Testis (tissue), 2 donors: ENCODE measurements at regions not wholly inside any gene's neighbourhood (a gene's known extent, or its start where the extent isn't known, plus 50 kb on each side); places are given as distances from the start of the nearest gene placed in this dataset.

Experiments used
- DNase-seq: peaks from one replicate; pipeline ENCODE4 v3.0.0-alpha.2; 2019
- H3K27ac ChIP-seq, 2 donors: fragments of 200-600 bp; sonication (generic); one replicate each; pipeline ENCODE4 v1.5.1; 2019
- H3K27me3 ChIP-seq: fragments of 200-600 bp; sonication (generic); one replicate; pipeline ENCODE4 v1.5.1; 2019
- H3K36me3 ChIP-seq: fragments of 200-600 bp; sonication (generic); one replicate; pipeline ENCODE4 v1.5.1; 2017; ENCODE audit warnings: low read depth; ENCODE audit errors: missing control alignments
- H3K4me1 ChIP-seq: fragments of 200-600 bp; sonication (generic); one replicate; pipeline ENCODE4 v1.5.1; 2019
- H3K4me3 ChIP-seq, 2 donors: fragments of 200-600 bp; sonication (generic); one replicate each; pipeline ENCODE4 v1.5.1; 2017 to 2019
- H3K9me3 ChIP-seq: fragments of 200-600 bp; sonication (generic); one replicate; pipeline ENCODE4 v1.5.1; 2017
- POLR2A ChIP-seq: fragments of 450-650 bp; IDR thresholded peaks from one replicate; pipeline ENCODE4 v1.6.1; 2017; ENCODE audit warnings: antibody characterized with exemption, mild to moderate bottlenecking, moderate library complexity
- WGBS, 2 donors: methylation state at CpG; one replicate each; pipeline ENCODE4 v1.1.5; 2018; 5-methylcytosine and 5-hydroxymethylcytosine counted together
- intact Hi-C: fragments of 100-400 bp; cut with DNase I; formaldehyde crosslinking; loops from one replicate; pipeline ENCODE4 v1.15.1; 2023; ENCODE audit warnings: low total_unique reads
- TF ChIP-seq, protein P1 (sequence below), 3 experiments: fragments of 450-650 bp in 2 of 3; fragments of 200-600 bp in 1 of 3; sonication (generic) in 1 of 3; IDR thresholded peaks; one replicate each; pipeline ENCODE4 v1.5.1; 2016 to 2019; ENCODE audit warnings: antibody characterized with exemption in 3 of 3, mild to moderate bottlenecking in 2 of 3, moderate library complexity in 1 of 3

DNA sequence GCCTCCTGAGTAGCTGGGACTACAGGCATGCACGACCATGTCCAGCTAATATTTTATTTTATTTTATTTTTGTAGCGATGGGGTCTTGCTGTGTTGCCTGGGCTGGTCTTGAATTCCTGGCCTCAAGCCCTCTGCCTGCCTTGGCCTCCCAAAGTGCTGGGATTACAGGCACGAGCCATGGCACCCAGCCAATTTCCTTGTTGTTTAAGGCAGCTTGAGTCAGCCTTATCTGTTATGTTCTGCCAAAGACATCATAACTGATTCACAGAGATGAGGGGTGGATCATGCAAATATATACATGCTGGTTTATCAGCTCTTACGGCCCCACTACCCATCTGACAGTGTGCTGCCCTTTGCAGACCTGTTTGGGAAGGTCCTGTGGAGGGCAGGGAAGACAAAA is 826.7 kb downstream of the TYW1 start:
- no peaks in the 10 kb centered on the region for H3K36me3 ChIP-seq
- TF ChIP-seq POLR2A: no peak
- TF ChIP-seq, protein P1, sequence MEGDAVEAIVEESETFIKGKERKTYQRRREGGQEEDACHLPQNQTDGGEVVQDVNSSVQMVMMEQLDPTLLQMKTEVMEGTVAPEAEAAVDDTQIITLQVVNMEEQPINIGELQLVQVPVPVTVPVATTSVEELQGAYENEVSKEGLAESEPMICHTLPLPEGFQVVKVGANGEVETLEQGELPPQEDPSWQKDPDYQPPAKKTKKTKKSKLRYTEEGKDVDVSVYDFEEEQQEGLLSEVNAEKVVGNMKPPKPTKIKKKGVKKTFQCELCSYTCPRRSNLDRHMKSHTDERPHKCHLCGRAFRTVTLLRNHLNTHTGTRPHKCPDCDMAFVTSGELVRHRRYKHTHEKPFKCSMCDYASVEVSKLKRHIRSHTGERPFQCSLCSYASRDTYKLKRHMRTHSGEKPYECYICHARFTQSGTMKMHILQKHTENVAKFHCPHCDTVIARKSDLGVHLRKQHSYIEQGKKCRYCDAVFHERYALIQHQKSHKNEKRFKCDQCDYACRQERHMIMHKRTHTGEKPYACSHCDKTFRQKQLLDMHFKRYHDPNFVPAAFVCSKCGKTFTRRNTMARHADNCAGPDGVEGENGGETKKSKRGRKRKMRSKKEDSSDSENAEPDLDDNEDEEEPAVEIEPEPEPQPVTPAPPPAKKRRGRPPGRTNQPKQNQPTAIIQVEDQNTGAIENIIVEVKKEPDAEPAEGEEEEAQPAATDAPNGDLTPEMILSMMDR (IDR thresholded peaks at IDR 0.05): no peak
- no peak overlapping the region for H3K4me3 ChIP-seq
- no peak for DNase-seq
- H3K27me3 ChIP-seq: no peaks in the 10 kb centered on the region
- 64% methylated on average over 4 of the region's 4 CpGs for WGBS, 2 donors
- H3K9me3 ChIP-seq: no peaks in the 10 kb centered on the region
- H3K27ac ChIP-seq: no peak overlapping the region
- no peaks in the 10 kb centered on the region for H3K4me1 ChIP-seq
- intact Hi-C loops: no loop called here

DNA sequence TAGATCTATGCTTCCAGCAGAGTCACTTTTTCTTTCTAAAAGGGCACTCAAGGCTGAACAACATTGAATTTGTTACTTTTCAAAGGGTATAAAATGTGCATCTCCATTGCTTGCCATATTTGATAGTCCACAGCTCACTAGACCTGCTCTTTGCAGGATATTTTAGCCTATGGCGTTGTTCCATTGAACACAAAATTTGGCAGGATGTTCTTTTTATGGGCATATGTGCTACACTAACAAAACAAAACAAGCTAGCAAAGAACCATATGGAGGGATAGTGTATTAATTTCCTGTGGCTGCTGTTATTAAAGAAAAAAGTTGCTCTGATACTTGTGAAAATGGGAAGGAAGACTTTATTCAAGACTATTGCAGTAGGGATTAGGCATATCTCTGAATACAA is 828.7 kb downstream of the TYW1 start:
- Histone ChIP-seq H3K4me3 (no peak overlapping the region), H3K9me3 (no peaks in the 10 kb centered on the region), H3K27me3 (no peaks in the 10 kb centered on the region), H3K36me3 (no peaks in the 10 kb centered on the region), H3K4me1 (no peaks in the 10 kb centered on the region), H3K27ac (no peak overlapping the region)
- intact Hi-C loops: no loop called here
- no peak for TF ChIP-seq POLR2A
- TF ChIP-seq, protein P1 (IDR thresholded peaks at IDR 0.05): no peak
- 77 to 79% methylated on average over 1 of the region's 1 CpG for WGBS, 2 donors
- no peak for DNase-seq

DNA sequence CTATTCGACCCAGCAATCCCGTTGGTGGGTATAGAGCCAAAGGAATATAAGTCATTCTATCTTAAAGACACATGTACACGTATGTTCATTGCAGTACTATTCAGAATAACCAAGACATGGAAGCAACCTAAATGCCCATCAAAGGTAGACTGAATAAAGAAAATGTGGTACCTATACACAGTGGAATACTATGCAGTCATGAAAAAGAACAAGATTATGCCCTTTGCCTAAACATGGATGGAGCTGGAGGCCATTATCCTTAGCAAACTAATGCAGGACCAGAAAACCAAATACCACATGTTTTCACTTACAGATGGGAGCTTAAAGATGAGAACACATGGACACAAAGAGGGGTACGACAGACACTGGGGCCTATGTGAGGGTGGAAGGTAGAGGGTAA is 845.3 kb downstream of the TYW1 start:
- Histone ChIP-seq H3K36me3 (no peaks in the 10 kb centered on the region), H3K4me3 (no peak overlapping the region), H3K27me3 (no peaks in the 10 kb centered on the region), H3K27ac (no peak overlapping the region), H3K4me1 (no peaks in the 10 kb centered on the region), H3K9me3 (no peaks in the 10 kb centered on the region)
- no peak for DNase-seq
- no peak for TF ChIP-seq POLR2A
- TF ChIP-seq, protein P1 (IDR thresholded peaks at IDR 0.05): no peak
- 93 to 97% methylated on average over 4 of the region's 4 CpGs for WGBS, 2 donors
- intact Hi-C loops: no loop called here

DNA sequence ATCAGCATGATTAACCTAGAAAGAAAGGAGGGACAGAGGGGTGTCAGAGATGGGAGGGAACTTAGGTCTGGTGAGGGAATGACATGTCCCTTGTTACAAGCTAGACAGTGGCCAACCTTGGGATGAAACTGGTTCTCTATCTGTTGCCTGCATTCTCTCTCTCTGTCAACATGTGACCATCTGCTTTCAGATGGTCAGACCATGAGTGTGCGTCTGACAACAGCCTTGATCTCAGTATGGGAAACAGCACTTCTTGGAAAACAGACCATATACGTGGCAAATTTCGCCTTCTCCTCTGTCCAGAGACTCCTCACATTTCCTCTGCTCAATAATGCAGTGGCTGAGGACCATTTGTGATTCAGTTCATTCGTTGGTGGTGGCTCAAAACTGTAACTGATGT is 845.9 kb downstream of the TYW1 start:
- no peaks in the 10 kb centered on the region for H3K27me3 ChIP-seq
- H3K4me1 ChIP-seq: no peaks in the 10 kb centered on the region
- DNase-seq: no peak
- whole genome bisulfite sequencing, 2 donors: 69 to 79% methylated on average over 4 of the region's 4 CpGs
- no peaks in the 10 kb centered on the region for H3K36me3 ChIP-seq
- TF ChIP-seq POLR2A: no peak
- TF ChIP-seq, protein P1 (IDR thresholded peaks at IDR 0.05): no peak
- intact Hi-C loops: no loop called here
- H3K9me3 ChIP-seq: no peaks in the 10 kb centered on the region
- no peak overlapping the region for H3K4me3 ChIP-seq
- H3K27ac ChIP-seq: no peak overlapping the region

DNA sequence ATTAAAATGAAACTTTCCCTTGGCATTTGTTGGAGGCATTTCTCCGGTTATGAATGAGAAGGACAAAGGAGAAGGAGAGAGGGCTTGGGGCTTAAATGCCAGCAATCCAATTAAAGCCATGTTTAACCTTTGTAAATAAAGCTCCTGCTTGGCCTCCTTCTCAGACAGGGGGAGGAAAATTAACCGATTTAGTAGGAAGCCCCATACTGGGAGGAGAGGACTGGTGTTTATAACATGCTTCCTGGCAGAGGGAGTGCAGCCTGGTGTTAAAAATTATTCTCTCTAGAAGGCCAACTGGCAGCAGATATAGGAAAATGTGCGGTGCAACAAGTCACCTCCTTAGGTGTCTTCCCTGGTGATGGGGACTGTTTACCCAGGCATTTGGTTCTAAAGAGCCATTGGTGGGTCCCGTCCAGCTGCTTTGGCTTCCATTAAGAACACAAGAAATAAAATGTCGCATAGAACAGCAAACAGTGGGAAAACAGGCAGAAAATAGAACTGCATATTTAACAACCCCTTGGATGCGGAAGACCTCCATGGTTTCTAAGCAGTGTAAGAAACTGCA is 846.5 kb downstream of the TYW1 start:
- Histone ChIP-seq H3K27me3 (no peaks in the 10 kb centered on the region), H3K4me1 (no peaks in the 10 kb centered on the region), H3K36me3 (no peaks in the 10 kb centered on the region), H3K9me3 (no peaks in the 10 kb centered on the region), H3K4me3 (no peak overlapping the region), H3K27ac (no peak overlapping the region)
- WGBS, 2 donors: 67 to 70% methylated on average over 6 of the region's 6 CpGs
- DNase-seq: no peak
- intact Hi-C loops: no loop called here
- TF ChIP-seq, protein P1 (IDR thresholded peaks at IDR 0.05): no peak
- no peak for TF ChIP-seq POLR2A
